Trophoblast cell (in vitro differentiated cells and primary cell): ENCODE measurements at regions not wholly inside any gene's neighbourhood (a gene's known extent, or its start where the extent isn't known, plus 50 kb on each side); places are given as distances from the start of the nearest gene placed in this dataset.
A peak's percentile ranks its signal among the peaks of the same experiment; 100 is the strongest.

Experiments used
- DNase-seq, 2 donors: peaks; one replicate each; pipeline ENCODE4 v3.0.0-alpha.2; 2016
- H2AFZ ChIP-seq: 2 replicates; pipeline ENCODE4 v1.6.1; 2013; ENCODE audit warnings: low read length, moderate library complexity, mild to moderate bottlenecking; ENCODE audit not compliant: insufficient read depth, poor library complexity
- H2AK5ac ChIP-seq: 2 replicates; pipeline ENCODE4 v1.6.1; 2013; ENCODE audit warnings: mild to moderate bottlenecking, low read length
- H2BK120ac ChIP-seq: 2 replicates; pipeline ENCODE4 v1.6.1; 2013; ENCODE audit warnings: low read length, mild to moderate bottlenecking, moderate library complexity; ENCODE audit not compliant: insufficient read depth, poor library complexity
- H2BK12ac ChIP-seq: 2 replicates; pipeline ENCODE4 v1.6.1; 2013; ENCODE audit warnings: mild to moderate bottlenecking, low read length, moderate library complexity
- H2BK5ac ChIP-seq: 2 replicates; pipeline ENCODE4 v1.6.1; 2013; ENCODE audit warnings: low read length, low read depth, moderate library complexity, mild to moderate bottlenecking; ENCODE audit not compliant: poor library complexity
- H3K14ac ChIP-seq: 2 replicates; pipeline ENCODE4 v1.6.1; 2013; ENCODE audit warnings: mild to moderate bottlenecking, low read length
- H3K18ac ChIP-seq: 2 replicates; pipeline ENCODE4 v1.6.1; 2013; ENCODE audit warnings: mild to moderate bottlenecking, low read length
- H3K23ac ChIP-seq: 2 replicates; pipeline ENCODE4 v1.6.1; 2013; ENCODE audit warnings: low read length
- H3K27ac ChIP-seq: 2 replicates; pipeline ENCODE4 v1.5.1; 2013; ENCODE audit warnings: low read depth, mild to moderate bottlenecking, inconsistent platforms, low read length, moderate library complexity
- H3K27me3 ChIP-seq: 2 replicates; pipeline ENCODE4 v1.6.1; 2013; ENCODE audit warnings: inconsistent platforms, mild to moderate bottlenecking, low read length, moderate library complexity; ENCODE audit not compliant: insufficient read depth
- H3K36me3 ChIP-seq, 2 experiments: 1 replicate in 1 of 2; 2 replicates in 1 of 2; pipeline ENCODE4 v1.6.1; 2013; ENCODE audit warnings: low read length in 2 of 2, mild to moderate bottlenecking in 2 of 2, moderate library complexity in 1 of 2; ENCODE audit not compliant: insufficient read depth in 2 of 2, control insufficient read depth in 1 of 2
- H3K4ac ChIP-seq: 2 replicates; pipeline ENCODE4 v1.6.1; 2013; ENCODE audit warnings: low read depth, mild to moderate bottlenecking, low read length, moderate library complexity
- H3K4me1 ChIP-seq, 2 experiments: 1 replicate in 1 of 2; 2 replicates in 1 of 2; pipeline ENCODE4 v1.6.1; 2013; ENCODE audit warnings: low read length in 2 of 2, mild to moderate bottlenecking in 2 of 2, moderate library complexity in 1 of 2; ENCODE audit not compliant: insufficient read depth in 2 of 2, control insufficient read depth in 1 of 2
- H3K4me2 ChIP-seq: 2 replicates; pipeline ENCODE4 v1.6.1; 2013; ENCODE audit warnings: inconsistent platforms, mild to moderate bottlenecking, low read length, moderate library complexity
- H3K4me3 ChIP-seq: 2 replicates; pipeline ENCODE4 v1.5.1; 2013; ENCODE audit warnings: mild to moderate bottlenecking, low read depth, low read length, inconsistent platforms
- H3K79me1 ChIP-seq: one replicate; pipeline ENCODE4 v1.6.1; 2013; ENCODE audit warnings: low read length
- H3K79me2 ChIP-seq: 2 replicates; pipeline ENCODE4 v1.6.1; 2013; ENCODE audit warnings: low read length, mild to moderate bottlenecking; ENCODE audit not compliant: control insufficient read depth, insufficient read depth, poor library complexity
- H3K9ac ChIP-seq: 2 replicates; pipeline ENCODE4 v1.6.1; 2013; ENCODE audit warnings: mild to moderate bottlenecking, low read length
- H3K9me3 ChIP-seq: 2 replicates; pipeline ENCODE4 v1.6.1; 2013; ENCODE audit warnings: low read depth, mild to moderate bottlenecking, control low read depth, inconsistent platforms, low read length; ENCODE audit not compliant: insufficient read depth
- H4K12ac ChIP-seq: 2 replicates; pipeline ENCODE4 v1.6.1; 2013; ENCODE audit warnings: low read depth, mild to moderate bottlenecking, low read length, moderate library complexity
- H4K8ac ChIP-seq: 2 replicates; pipeline ENCODE4 v1.6.1; 2013; ENCODE audit warnings: low read depth, mild to moderate bottlenecking, low read length, moderate library complexity
- H4K91ac ChIP-seq: one replicate; pipeline ENCODE4 v1.6.1; 2013; ENCODE audit warnings: low read depth, mild to moderate bottlenecking, low read length, moderate library complexity
- WGBS: extraction: QIAGEN DNeasy Blood & Tissue Kit; methylation state at CpG from one replicate; pipeline ENCODE4 v1.1.7; 2013; ENCODE audit warnings: missing lambda C conversion rate; ENCODE audit not compliant: insufficient read length, insufficient coverage; ENCODE audit errors: extremely low coverage; 5-methylcytosine and 5-hydroxymethylcytosine counted together

DNA sequence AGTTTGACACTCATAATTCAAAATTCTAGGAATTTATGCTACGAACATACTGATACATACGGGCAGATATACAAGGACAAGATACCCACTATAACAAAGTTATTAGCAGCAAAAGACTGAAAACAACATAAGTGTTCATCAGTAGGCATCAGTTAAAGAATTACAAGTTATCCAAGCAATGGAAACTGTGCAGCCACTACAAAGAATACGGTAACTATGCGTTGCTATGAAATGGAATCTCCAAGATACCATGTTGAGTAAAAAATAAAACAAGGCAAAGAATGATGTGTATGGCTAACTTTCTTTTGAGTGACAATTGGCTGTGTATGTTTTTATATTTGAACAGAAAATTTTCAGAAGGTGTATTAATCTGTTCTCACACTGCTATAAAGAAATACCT lies 151.7 kb downstream of the ADAMTS15 start:
- no peak for DNase-seq
- no peak overlapping the region for H3K14ac ChIP-seq
- H3K4ac ChIP-seq = no peak overlapping the region
- H4K91ac ChIP-seq = no peak overlapping the region
- no peak overlapping the region for H4K8ac ChIP-seq
- no peak overlapping the region for H3K4me2 ChIP-seq
- no peaks in the 10 kb centered on the region for H3K27me3 ChIP-seq
- whole genome bisulfite sequencing = no CpG with 5 or more reads among the region's 4 CpGs
- H2BK120ac ChIP-seq = no peak overlapping the region
- H2AFZ ChIP-seq = no peak overlapping the region
- H2AK5ac ChIP-seq = no peak overlapping the region
- H3K36me3 ChIP-seq = no peaks in the 10 kb centered on the region
- no peak overlapping the region for H3K4me3 ChIP-seq
- no peak overlapping the region for H3K27ac ChIP-seq
- H2BK12ac ChIP-seq = no peak overlapping the region
- H3K18ac ChIP-seq = no peak overlapping the region
- no peak overlapping the region for H2BK5ac ChIP-seq
- no peak overlapping the region for H3K9ac ChIP-seq
- no peaks in the 10 kb centered on the region for H3K79me2 ChIP-seq
- H3K79me1 ChIP-seq = no peaks in the 10 kb centered on the region
- no peak overlapping the region for H4K12ac ChIP-seq
- H3K9me3 ChIP-seq = peaks cover 2% of the 10 kb centered on the region
- peaks cover 0 to 3% of the 10 kb centered on the region in 2 experiments for H3K4me1 ChIP-seq
- H3K23ac ChIP-seq = no peak overlapping the region

- no peak overlapping the region for H4K91ac ChIP-seq
- no peak overlapping the region for H4K12ac ChIP-seq
- no peak overlapping the region for H2AFZ ChIP-seq
- no peak overlapping the region for H2BK5ac ChIP-seq
- no peaks in the 10 kb centered on the region for H3K79me1 ChIP-seq
- no peak overlapping the region for H2BK12ac ChIP-seq
- no peak overlapping the region for H3K14ac ChIP-seq
- no peak overlapping the region for H2AK5ac ChIP-seq
- H3K79me2 ChIP-seq = no peaks in the 10 kb centered on the region
- no peak overlapping the region for H3K4ac ChIP-seq
- no peak for DNase-seq
- peaks cover 2% of the 10 kb centered on the region for H3K9me3 ChIP-seq
- H3K4me1 ChIP-seq = peaks cover 0 to 3% of the 10 kb centered on the region in 2 experiments
- H3K18ac ChIP-seq = no peak overlapping the region
- no peak overlapping the region for H2BK120ac ChIP-seq
- no peak overlapping the region for H3K9ac ChIP-seq
- WGBS = no CpG with 5 or more reads among the region's 5 CpGs
- H3K23ac ChIP-seq = no peak overlapping the region
- H3K27me3 ChIP-seq = no peaks in the 10 kb centered on the region
- H3K27ac ChIP-seq = no peak overlapping the region
- H3K4me2 ChIP-seq = no peak overlapping the region
- no peaks in the 10 kb centered on the region for H3K36me3 ChIP-seq
- no peak overlapping the region for H3K4me3 ChIP-seq
- no peak overlapping the region for H4K8ac ChIP-seq
Observed at GRCh38 chr11:130600616-130601015, 152.2 kb downstream of the ADAMTS15 start.

- no peaks in the 10 kb centered on the region for H3K79me1 ChIP-seq
- H2BK120ac ChIP-seq = no peak overlapping the region
- no peak overlapping the region for H3K14ac ChIP-seq
- H3K4me1 ChIP-seq = peaks cover 0 to 3% of the 10 kb centered on the region in 2 experiments
- no peaks in the 10 kb centered on the region for H3K27me3 ChIP-seq
- no peak overlapping the region for H2AK5ac ChIP-seq
- no peak overlapping the region for H2BK5ac ChIP-seq
- H3K4ac ChIP-seq = no peak overlapping the region
- H3K9ac ChIP-seq = no peak overlapping the region
- no peak overlapping the region for H2AFZ ChIP-seq
- H3K4me3 ChIP-seq = no peak overlapping the region
- no peak overlapping the region for H3K18ac ChIP-seq
- H3K36me3 ChIP-seq = no peaks in the 10 kb centered on the region
- no peaks in the 10 kb centered on the region for H3K79me2 ChIP-seq
- H4K8ac ChIP-seq = no peak overlapping the region
- WGBS = no CpG with 5 or more reads among the region's 8 CpGs
- H3K23ac ChIP-seq = no peak overlapping the region
- no peak overlapping the region for H4K12ac ChIP-seq
- no peak overlapping the region for H2BK12ac ChIP-seq
- H4K91ac ChIP-seq = no peak overlapping the region
- H3K4me2 ChIP-seq = no peak overlapping the region
- H3K9me3 ChIP-seq = peaks cover 2% of the 10 kb centered on the region
- peak in 1 of 2 donors; percentile 15 for DNase-seq
- no peak overlapping the region for H3K27ac ChIP-seq
Observed at GRCh38 chr11:130601141-130601540, 152.7 kb downstream of the ADAMTS15 start.

DNA sequence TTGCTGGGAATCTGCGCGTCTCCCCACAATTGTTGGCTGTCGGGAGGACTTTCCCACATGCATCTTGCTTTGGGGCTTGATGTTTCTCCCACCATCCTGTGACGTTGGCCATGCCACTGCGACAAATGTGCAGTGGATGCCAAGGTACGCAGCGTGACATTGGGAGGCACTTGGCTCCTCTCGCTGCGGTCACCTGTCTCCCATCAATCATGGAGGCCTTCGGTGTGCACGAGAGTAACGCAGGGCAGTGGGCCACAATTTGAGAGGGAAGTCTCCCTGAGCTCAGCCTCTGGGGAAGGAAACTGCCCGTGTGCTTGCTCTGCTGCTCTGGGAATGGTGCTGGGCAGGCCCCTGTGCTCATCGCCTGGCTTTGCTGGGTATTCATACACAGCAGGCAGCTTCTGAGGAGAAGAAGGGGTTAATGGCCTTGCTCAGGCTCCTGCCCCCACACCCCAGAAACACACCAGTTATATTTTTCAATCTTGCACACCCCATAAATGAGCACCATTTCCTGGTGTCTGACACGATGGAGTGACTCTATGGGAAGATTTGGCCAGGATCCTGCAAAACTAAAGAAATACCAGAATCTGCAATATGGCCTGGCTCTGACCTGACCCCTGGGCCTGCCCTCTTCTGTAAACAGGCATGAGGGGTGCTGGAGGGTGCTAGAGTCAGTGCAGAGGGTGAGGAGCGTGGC lies 153.5 kb downstream of the ADAMTS15 start:
- DNase-seq = no peak
- Histone ChIP-seq H3K27me3 (no peaks in the 10 kb centered on the region), H2BK12ac (no peak overlapping the region), H3K18ac (no peak overlapping the region), H2BK5ac (no peak overlapping the region), H3K27ac (no peak overlapping the region), H4K12ac (no peak overlapping the region), H3K36me3 (no peaks in the 10 kb centered on the region), H3K23ac (no peak overlapping the region), H3K79me2 (no peaks in the 10 kb centered on the region), H3K9me3 (peaks cover 2% of the 10 kb centered on the region), H4K91ac (no peak overlapping the region), H3K4ac (no peak overlapping the region), H2BK120ac (no peak overlapping the region), H4K8ac (no peak overlapping the region), H3K14ac (no peak overlapping the region), H3K4me3 (no peak overlapping the region), H3K4me2 (no peak overlapping the region), H2AFZ (no peak overlapping the region), H3K4me1 (peaks cover 0 to 3% of the 10 kb centered on the region in 2 experiments), H2AK5ac (no peak overlapping the region), H3K9ac (no peak overlapping the region), H3K79me1 (no peaks in the 10 kb centered on the region)
- no CpG with 5 or more reads among the region's 16 CpGs for WGBS
